Left lung (tissue), 4 donors: ENCODE measurements at regions not wholly inside any gene's neighbourhood (a gene's known extent, or its start where the extent isn't known, plus 50 kb on each side); places are given as distances from the start of the nearest gene placed in this dataset.
A peak's percentile ranks its signal among the peaks of the same experiment; 100 is the strongest.

ENCODE experiments used
- ATAC-seq: fragments of 200-7000 bp; cut with Tn5 transposase; one replicate; pipeline ENCODE4 v1.9.1; 2020; ENCODE audit warnings: moderate library complexity
- DNase-seq, 4 donors: peaks; one replicate each; pipeline ENCODE4 v3.0.0-alpha.2; 2013 to 2020
- H3K27ac ChIP-seq, 2 donors: fragments of 200-600 bp; sonication (generic) in 1 of 2; one replicate each; pipeline versions ENCODE4 v1.5.0 to v1.8.0; 2020 to 2021
- H3K27me3 ChIP-seq, 2 donors: fragments of 200-600 bp; sonication (generic) in 1 of 2; one replicate each; pipeline versions ENCODE4 v1.5.0 to v1.8.0; 2020 to 2021
- H3K36me3 ChIP-seq, 2 donors: fragments of 200-600 bp; sonication (generic) in 1 of 2; one replicate each; pipeline versions ENCODE4 v1.5.0 to v1.8.0; 2020 to 2021
- H3K4me1 ChIP-seq, 2 donors: fragments of 200-600 bp; one replicate each; pipeline ENCODE4 v1.8.0; 2021
- H3K4me3 ChIP-seq, 2 donors: fragments of 200-600 bp; sonication (generic) in 1 of 2; one replicate each; pipeline versions ENCODE4 v1.5.0 to v1.8.0; 2020 to 2021; ENCODE audit warnings: mild to moderate bottlenecking in 1 of 2
- H3K9me3 ChIP-seq, 2 donors: fragments of 200-600 bp; sonication (generic) in 1 of 2; one replicate each; pipeline versions ENCODE4 v1.5.0 to v1.8.0; 2020 to 2021
- CTCF ChIP-seq, 2 donors: fragments of 200-600 bp; sonication (generic) in 1 of 2; IDR thresholded peaks; one replicate each; pipeline versions ENCODE4 v1.5.0 to v1.8.0; 2021; ENCODE audit warnings: antibody characterized with exemption in 2 of 2
- intact Hi-C, 2 donors: fragments of 100-400 bp; cut with DNase I; formaldehyde crosslinking; loops; one replicate each; pipeline versions ENCODE4 v1.11.2 to v1.14.2; 2022
- donor health status: DM: no; HTN: yes; CAD: no.
- donor health status: DM: no; HTN: no; CAD: no.

GRCh38 chr15:69973102-69973714, 124.5 kb downstream of the TLE3 start:
- Histone ChIP-seq H3K9me3 (no peaks in the 10 kb centered on the region), H3K27me3 (peaks cover 0 to 14% of the 10 kb centered on the region in 2 donors), H3K4me1 (no peaks in the 10 kb centered on the region), H3K4me3 (no peak overlapping the region), H3K36me3 (no peaks in the 10 kb centered on the region), H3K27ac (no peak overlapping the region)
- TF ChIP-seq CTCF (IDR thresholded peaks at IDR 0.05) = no peak
- DNase-seq (peak in 2 of 4 donors; percentile 14 to 31), ATAC-seq (peak; percentile 65)
- intact Hi-C loops = no loop called here

DNA sequence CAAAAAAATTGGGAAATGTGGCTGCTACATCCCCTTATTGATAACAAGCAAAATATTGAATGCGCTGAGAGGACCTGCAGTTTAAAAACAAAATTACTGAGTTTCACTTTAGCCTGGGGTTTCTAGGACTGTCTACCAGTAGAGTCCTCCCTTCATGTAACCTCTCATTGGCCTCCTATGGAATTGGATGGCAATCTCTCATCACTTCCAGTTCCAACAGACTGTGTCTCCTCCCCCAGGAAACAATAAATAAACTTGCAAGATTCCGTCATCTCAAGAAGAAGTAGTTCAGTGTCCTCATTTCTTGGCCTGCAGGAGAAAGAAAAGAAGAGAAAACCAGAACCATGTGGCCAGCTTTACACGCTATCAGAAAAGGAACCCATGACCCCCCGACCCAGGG, 123.8 kb downstream of the TLE3 start:
- intact Hi-C loops = no loop called here
- Histone ChIP-seq H3K27me3 (peaks cover 0 to 14% of the 10 kb centered on the region in 2 donors), H3K9me3 (no peaks in the 10 kb centered on the region), H3K27ac (no peak overlapping the region), H3K4me1 (no peaks in the 10 kb centered on the region), H3K36me3 (no peaks in the 10 kb centered on the region), H3K4me3 (no peak overlapping the region)
- no peak for ATAC-seq
- no peak for TF ChIP-seq CTCF (IDR thresholded peaks at IDR 0.05)
- DNase-seq = no peak

DNA sequence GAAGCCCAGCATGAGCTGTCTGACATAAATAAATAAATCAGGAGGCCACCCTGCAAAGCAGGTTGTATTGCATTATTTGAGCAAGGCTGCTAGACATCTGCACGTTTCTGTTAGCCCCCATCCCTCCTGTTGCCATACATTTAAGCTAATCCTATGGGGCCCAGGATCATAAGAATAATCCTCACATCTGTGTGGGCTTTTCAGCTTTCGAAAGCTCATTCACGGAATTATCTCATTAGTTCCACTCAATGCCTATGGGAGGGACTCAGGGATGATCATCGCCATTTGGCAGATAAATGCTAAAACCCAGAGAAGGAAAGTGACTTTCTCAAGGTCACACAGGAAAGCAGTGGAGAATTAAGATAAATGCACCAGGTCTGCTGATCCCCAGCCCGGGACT, 123.4 kb downstream of the TLE3 start:
- no peaks in the 10 kb centered on the region for H3K4me1 ChIP-seq
- TF ChIP-seq CTCF (IDR thresholded peaks at IDR 0.05) = no peak
- peaks cover 0 to 14% of the 10 kb centered on the region in 2 donors for H3K27me3 ChIP-seq
- H3K4me3 ChIP-seq = no peak overlapping the region
- no peak for DNase-seq
- no peak overlapping the region for H3K27ac ChIP-seq
- intact Hi-C loops = no loop called here
- H3K9me3 ChIP-seq = no peaks in the 10 kb centered on the region
- H3K36me3 ChIP-seq = no peaks in the 10 kb centered on the region
- no peak for ATAC-seq

GRCh38 chr15:69976366-69976994, 121.2 kb downstream of the TLE3 start:
- ATAC-seq (peak; percentile 73), DNase-seq (peak in 2 of 4 donors; percentile 59 to 76)
- no peak for TF ChIP-seq CTCF (IDR thresholded peaks at IDR 0.05)
- Histone ChIP-seq H3K9me3 (no peaks in the 10 kb centered on the region), H3K36me3 (no peaks in the 10 kb centered on the region), H3K27ac (no peak overlapping the region), H3K27me3 (peaks cover 0 to 14% of the 10 kb centered on the region in 2 donors), H3K4me3 (no peak overlapping the region), H3K4me1 (no peaks in the 10 kb centered on the region)
- intact Hi-C loops = no loop called here

DNA sequence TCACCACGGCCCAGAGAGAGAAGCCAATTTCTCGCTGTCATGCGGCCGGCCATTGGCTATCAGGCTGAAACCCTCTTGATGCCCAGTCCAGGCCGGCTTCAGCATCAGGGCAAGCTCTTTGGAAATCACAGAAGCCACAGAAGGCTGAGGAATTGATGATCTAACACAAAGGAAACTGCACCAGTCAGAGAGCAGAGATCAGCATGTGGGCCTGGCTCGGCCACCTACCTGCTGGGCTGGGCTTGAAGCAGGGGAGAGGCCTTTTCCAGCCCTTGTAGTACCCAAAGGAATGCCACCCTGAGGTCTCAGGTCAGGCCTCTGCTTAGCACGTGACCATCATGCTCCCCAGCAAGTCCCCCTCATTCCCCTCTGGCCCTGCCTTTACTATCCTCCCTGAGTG, 119.1 kb downstream of the TLE3 start:
- Histone ChIP-seq H3K36me3 (no peaks in the 10 kb centered on the region), H3K4me1 (no peaks in the 10 kb centered on the region), H3K27ac (no peak overlapping the region), H3K9me3 (no peaks in the 10 kb centered on the region), H3K27me3 (peaks cover 5 to 28% of the 10 kb centered on the region in 2 donors), H3K4me3 (no peak overlapping the region)
- no peak for ATAC-seq
- intact Hi-C loops = no loop called here
- no peak for TF ChIP-seq CTCF (IDR thresholded peaks at IDR 0.05)
- no peak for DNase-seq
